LNCAP (cell line): ENCODE measurements at regions not wholly inside any gene's neighbourhood (a gene's known extent, or its start where the extent isn't known, plus 50 kb on each side); places are given as distances from the start of the nearest gene placed in this dataset.

Experiments used
- TF ChIP-seq, protein P1 (sequence below): fragments of 450-650 bp; IDR thresholded peaks from 2 replicates; pipeline ENCODE4 v1.5.1; 2017; ENCODE audit warnings: mild to moderate bottlenecking

DNA sequence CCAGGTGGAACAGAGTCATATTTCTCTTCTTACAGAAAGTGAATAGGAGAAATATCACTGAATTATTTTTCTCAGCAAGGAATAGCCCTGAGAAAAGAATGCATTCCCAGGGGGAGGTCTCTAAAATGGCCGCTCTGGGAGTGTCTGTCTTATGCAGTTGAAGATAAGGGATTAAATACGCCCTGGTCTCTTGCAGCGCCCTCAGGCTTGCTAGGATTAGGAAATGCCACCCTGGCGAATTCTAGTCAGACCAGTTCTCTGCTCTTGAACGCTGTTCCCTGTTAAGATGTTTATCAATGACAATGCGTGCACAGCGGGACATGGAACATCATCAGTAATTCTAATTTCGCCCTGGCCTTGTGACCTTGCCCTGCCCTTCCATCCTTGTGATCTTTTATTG, 949.0 kb upstream of the SEMA6D start:
- TF ChIP-seq, protein P1, sequence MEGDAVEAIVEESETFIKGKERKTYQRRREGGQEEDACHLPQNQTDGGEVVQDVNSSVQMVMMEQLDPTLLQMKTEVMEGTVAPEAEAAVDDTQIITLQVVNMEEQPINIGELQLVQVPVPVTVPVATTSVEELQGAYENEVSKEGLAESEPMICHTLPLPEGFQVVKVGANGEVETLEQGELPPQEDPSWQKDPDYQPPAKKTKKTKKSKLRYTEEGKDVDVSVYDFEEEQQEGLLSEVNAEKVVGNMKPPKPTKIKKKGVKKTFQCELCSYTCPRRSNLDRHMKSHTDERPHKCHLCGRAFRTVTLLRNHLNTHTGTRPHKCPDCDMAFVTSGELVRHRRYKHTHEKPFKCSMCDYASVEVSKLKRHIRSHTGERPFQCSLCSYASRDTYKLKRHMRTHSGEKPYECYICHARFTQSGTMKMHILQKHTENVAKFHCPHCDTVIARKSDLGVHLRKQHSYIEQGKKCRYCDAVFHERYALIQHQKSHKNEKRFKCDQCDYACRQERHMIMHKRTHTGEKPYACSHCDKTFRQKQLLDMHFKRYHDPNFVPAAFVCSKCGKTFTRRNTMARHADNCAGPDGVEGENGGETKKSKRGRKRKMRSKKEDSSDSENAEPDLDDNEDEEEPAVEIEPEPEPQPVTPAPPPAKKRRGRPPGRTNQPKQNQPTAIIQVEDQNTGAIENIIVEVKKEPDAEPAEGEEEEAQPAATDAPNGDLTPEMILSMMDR, result no peak

DNA sequence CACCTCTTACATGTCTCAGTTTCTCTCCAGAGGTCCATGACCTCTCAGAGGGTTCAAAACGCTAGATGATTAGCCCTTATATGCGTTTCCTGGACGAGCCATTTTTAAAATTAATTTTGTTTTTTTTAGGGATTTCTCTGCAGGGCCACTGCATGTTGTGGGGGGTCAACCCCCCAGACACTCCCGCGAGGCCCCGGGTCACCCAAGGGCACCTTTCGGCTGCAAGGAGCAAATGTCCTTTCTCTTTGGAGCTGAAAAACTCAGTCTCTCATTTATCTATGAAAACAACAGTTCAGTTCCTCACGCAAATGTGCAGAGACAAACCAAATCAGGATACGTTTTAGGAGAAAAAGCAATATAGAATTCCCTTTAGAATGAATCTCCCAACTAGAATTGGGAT, 944.3 kb upstream of the SEMA6D start:
- TF ChIP-seq, protein P1, result no peak

DNA sequence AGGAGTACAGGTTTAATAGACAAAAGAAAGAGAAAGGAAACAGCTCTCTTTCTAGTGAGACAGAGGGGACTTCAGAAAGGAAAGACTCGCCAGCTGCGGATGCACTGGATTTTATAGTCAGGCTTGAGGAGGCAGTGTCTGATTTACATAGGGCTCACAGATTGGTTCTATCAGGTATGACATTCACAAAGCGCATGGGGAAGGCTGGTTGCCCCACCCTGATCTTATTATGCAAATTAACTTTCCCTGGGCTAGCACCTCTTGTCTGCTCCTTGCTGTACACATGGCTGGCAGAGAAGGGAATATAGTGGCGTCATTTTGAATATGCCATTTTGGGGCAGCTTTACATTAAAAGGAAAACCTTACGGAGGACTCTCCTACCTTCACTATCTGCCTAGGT, 938.4 kb upstream of the SEMA6D start:
- TF ChIP-seq, protein P1, result no peak

DNA sequence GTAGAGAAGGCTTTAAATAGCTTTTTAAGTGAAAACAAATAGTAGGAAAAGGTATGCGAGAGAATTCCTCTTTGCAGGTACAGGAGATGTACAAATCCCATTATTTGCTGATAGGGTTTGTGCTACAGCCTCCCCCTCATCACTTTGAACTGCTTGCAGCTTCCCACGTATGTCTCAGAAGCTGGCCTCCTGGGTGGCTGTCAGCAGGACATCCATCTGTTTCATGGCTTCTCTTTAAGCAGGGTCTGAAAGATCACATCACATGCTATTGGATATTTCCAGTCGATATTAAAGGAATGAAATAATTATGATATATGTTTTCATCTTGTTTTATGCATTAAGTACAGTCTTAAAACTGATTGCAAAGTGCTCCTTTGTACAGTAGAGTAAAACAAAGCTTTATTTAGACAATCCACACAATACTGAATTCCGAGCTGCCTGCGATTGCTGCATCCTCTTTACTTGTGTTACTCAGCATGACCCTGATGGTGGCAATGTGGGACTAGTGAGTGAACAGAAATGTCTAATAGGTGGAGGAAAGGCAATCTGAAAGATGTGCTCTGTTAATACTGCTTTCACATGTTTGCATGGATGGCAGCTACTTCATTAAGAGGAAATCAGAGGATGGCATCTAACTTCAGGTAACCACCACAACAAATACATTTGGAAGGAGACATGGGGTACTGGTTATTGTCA, 930.6 kb upstream of the SEMA6D start:
- TF ChIP-seq, protein P1, result no peak

DNA sequence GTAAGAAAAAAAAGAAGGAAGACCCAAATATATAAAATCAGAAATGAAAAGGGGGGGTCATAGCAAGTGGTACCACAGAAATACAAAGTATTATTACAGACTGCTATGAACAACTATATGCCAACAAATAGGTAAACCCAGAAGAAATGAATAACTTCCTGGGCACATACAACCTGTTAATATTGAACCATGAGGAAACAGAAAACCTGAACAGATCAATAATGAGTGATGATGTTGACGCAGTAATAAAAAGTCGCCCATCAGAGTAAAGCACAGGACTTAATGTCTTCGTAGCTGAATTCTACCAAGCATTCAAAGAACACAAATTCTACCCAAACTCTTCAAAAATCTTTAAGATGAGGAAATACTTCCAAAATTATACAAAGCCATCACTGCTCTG, 921.6 kb upstream of the SEMA6D start:
- TF ChIP-seq, protein P1, result no peak

DNA sequence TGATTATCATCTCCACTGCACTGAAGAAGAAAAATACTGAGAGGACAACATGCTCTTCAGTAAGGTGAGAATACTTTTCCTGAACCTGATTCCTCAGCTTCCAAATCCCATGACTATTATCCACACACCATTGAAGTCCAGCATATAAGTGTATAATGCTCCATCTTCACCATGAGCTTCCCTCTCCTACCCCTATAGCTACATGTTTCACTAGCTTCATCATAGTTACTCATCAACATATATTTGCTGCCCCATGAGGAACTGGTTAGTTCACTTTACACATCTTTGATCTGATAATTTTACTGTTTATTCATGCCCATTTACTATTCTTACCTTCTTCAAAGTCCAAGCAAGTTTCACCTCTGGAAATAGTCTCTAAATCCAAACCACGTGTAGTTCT, 908.5 kb upstream of the SEMA6D start:
- TF ChIP-seq, protein P1, result no peak

DNA sequence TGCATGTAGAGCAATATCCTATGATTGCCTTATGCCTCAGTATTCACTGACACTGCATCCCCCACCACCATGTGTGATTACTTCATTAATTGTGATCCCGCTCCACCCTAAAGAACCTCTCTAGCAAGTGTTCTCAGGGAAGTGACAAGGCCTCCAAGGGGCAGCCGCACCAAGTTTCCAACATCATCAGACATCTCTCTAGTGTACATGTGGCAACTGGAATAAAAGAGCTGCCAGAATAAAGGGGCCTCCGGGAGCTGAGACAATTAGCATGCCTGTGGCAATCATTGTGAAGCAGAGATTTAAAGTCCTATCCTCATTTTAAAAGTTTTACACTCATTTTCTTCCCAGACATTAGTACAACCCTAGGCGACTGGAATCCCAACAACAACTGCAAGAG, 902.1 kb upstream of the SEMA6D start:
- TF ChIP-seq, protein P1, result no peak

DNA sequence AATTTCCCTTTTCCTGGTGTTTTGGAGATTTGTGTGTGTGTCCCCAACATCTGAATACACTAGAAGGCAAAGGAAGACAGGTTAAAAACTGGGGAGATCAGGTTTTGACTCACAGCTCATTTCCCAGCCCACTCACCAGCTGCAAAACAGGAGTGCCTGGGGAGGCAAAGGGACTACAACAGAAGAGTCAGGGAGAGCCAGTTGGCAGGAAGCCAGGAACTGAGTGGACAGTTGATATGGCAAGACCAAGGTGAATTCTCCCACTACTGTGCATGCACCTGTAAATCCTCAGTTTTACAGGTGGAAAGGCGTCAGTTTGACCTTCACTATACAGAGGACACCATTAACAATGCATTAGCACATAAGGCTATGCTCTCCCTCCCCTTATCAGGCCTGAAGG, 901.5 kb upstream of the SEMA6D start:
- TF ChIP-seq, protein P1, result no peak
